Immature natural killer cell (primary cell): ENCODE measurements at regions not wholly inside any gene's neighbourhood (a gene's known extent, or its start where the extent isn't known, plus 50 kb on each side); places are given as distances from the start of the nearest gene placed in this dataset.

Experiments
- DNase-seq, 3 donors: peaks; one replicate each; pipeline ENCODE4 v3.0.0; 2022; ENCODE audit warnings: mixed read lengths in 1 of 3
- H3K27ac Mint-ChIP-seq, 6 donors: one replicate each; pipeline ENCODE4 v1.8.0; 2020; ENCODE audit warnings: mixed read lengths in 6 of 6, mild to moderate bottlenecking in 5 of 6, inconsistent platforms in 4 of 6, moderate library complexity in 3 of 6
- H3K27me3 Mint-ChIP-seq, 3 donors: one replicate each; pipeline ENCODE4 v1.8.0; 2020 to 2021; ENCODE audit warnings: low read depth in 3 of 3, mild to moderate bottlenecking in 3 of 3, mixed read lengths in 3 of 3, moderate library complexity in 3 of 3, inconsistent platforms in 1 of 3
- H3K36me3 Mint-ChIP-seq, 3 donors: one replicate each; pipeline ENCODE4 v1.8.0; 2020; ENCODE audit warnings: mixed read lengths in 3 of 3, inconsistent platforms in 2 of 3, mild to moderate bottlenecking in 2 of 3
- H3K4me1 Mint-ChIP-seq, 2 donors: one replicate each; pipeline ENCODE4 v1.8.0; 2020; ENCODE audit warnings: inconsistent platforms in 2 of 2, mild to moderate bottlenecking in 2 of 2, mixed read lengths in 2 of 2, moderate library complexity in 1 of 2
- H3K4me3 Mint-ChIP-seq, 5 donors: one replicate each; pipeline ENCODE4 v1.8.0; 2020; ENCODE audit warnings: mild to moderate bottlenecking in 5 of 5, mixed read lengths in 5 of 5, inconsistent platforms in 3 of 5, moderate library complexity in 3 of 5
- H3K9me3 Mint-ChIP-seq, 6 donors: one replicate each; pipeline ENCODE4 v1.8.0; 2020; ENCODE audit warnings: mild to moderate bottlenecking in 6 of 6, mixed read lengths in 6 of 6, inconsistent platforms in 4 of 6, moderate library complexity in 3 of 6

DNA sequence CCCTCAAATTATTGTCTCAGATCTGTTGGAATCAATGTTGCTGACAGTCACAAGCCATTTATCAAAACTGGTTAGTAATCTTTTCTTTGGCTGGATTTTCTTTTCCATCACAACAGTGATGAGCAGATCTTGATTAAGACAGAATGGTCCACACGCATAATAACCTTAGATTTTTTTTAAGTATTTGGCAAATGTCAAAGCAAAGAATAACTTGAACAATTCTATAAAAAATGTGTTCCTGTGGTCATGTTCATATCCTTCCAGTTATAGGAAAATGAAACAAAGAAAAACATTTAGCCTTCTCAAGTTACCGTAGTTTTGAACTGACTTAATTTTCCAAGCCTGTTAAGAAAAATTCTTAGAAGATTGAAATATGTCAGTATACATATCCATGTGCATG is 659.9 kb upstream of the ID2 start:
- Mint-ChIP-seq H3K27me3 (peaks cover 1 to 12% (median 2%) of the 10 kb centered on the region in 3 donors), H3K36me3 (peaks cover 6 to 44% (median 26%) of the 10 kb centered on the region in 3 donors), H3K27ac (no peak overlapping the region), H3K4me3 (no peak overlapping the region), H3K4me1 (peaks cover 16 to 39% of the 10 kb centered on the region in 2 donors), H3K9me3 (no peaks in the 10 kb centered on the region)
- DNase-seq, result no peak

DNA sequence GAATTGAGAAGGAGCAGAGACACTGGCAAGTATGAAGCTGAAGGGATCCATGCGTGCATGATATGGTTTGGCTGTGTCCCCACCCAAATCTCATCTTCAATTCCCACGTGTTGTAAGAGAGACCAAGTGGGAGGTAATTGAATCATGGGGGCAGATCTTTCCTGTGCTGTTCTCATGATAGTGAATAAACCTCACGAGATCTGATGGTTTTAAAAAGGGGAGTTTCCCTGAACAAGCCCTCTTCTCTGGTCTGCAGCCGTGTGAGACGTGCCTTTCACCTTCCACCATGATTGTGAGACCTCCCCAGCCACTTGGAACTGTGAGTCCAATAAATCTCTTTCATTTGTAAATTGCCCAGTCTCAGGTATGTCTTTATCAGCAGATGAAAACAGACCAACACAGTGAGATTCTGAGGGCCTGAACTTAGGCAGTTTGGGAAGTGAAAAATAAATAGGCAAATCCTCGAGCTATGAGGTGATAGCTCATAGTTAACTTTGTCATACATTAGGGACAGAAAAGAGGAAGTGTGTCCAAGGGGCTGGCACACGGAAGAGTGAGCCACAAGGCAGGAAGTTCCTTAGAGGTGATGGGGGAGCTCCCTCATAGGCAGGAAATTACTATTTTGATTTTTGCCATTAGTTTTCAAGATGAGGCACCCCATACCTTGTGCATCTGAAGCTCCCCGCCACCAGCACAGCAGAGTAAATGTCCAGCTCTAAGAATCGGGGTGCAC is 658.8 kb upstream of the ID2 start:
- Mint-ChIP-seq H3K4me3 (no peak overlapping the region), H3K27me3 (peaks cover 1 to 13% (median 2%) of the 10 kb centered on the region in 3 donors), H3K9me3 (no peaks in the 10 kb centered on the region), H3K27ac (peak overlapping the region in 4 of 6 donors; percentile 4 to 65 (median 28)), H3K36me3 (peaks cover 3 to 34% (median 17%) of the 10 kb centered on the region in 3 donors), H3K4me1 (peaks cover 16 to 39% of the 10 kb centered on the region in 2 donors)
- DNase-seq, result no peak

DNA sequence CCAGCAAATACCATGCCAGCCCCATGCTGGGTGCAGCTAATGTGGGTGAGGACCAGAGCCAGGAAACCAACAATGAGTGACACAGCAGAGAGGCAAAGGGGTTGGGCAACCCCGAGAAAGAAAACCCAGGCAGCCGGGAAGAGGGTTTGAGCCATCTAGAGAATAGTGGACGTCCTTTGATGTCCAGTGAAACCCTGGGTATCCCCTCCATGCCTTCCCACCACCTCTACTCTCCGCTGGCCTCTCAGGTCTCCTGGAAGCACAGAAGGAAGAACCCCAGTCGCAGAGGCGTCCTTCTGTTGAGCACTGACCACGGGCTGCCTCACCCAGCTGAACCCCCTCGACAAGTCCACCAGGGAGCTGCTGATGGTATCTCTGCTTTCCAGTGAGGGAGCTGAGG is 657.4 kb upstream of the ID2 start:
- Mint-ChIP-seq H3K27me3 (peaks cover 0 to 10% (median 0%) of the 10 kb centered on the region in 3 donors), H3K27ac (no peak overlapping the region), H3K36me3 (peaks cover 2 to 22% (median 12%) of the 10 kb centered on the region in 3 donors)

DNA sequence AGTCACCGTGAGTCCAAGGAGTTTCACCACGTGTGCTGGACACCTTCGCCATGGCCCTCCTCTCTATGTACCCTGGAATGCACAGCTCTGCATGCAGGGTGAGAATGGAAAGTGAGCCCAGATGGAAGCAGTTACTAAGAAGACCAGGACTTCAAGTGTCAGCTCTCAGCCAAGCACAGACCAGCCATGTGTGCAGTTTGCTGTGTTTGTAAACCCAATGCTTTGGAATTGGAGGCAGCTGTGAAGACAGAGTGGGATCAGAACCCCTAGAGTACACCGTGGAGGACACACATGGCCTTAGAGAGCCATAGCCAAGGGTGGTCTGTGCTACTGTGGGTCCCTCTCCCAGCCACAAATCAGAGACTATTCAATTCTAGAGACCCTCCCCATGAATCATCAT is 655.5 kb upstream of the ID2 start:
- peaks cover 5 to 20% (median 16%) of the 10 kb centered on the region in 3 donors for H3K36me3 Mint-ChIP-seq
- peaks cover 0 to 10% (median 0%) of the 10 kb centered on the region in 3 donors for H3K27me3 Mint-ChIP-seq
- H3K27ac Mint-ChIP-seq, result peak overlapping the region in 1 of 6 donors; percentile 43
- peaks cover 16 to 47% of the 10 kb centered on the region in 2 donors for H3K4me1 Mint-ChIP-seq
- DNase-seq, result no peak
- no peak overlapping the region for H3K4me3 Mint-ChIP-seq
- no peaks in the 10 kb centered on the region for H3K9me3 Mint-ChIP-seq

More for the DNA sequence above, 657.4 kb upstream of the ID2 start:
- no peaks in the 10 kb centered on the region for H3K9me3 Mint-ChIP-seq
- peaks cover 16 to 39% of the 10 kb centered on the region in 2 donors for H3K4me1 Mint-ChIP-seq
- DNase-seq, result no peak
- no peak overlapping the region for H3K4me3 Mint-ChIP-seq

DNA sequence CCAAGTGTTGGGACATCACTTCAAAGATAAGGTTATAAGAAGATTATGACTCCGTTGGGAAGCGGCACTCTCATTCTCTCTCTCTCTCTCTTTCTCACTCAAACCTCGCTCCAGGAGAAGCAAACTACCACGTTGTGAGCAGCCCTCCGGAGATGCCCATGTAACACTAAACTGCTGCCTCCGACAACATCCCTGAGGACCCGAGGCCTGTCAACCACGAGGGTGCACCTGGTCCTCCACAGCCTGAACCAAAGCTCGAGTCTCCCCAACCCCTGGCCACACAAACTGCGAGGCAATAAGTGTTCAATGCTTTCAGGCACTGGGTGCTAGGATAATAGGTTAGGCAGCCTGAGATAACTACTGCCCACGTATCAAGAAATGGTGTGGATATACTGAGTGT is 654.5 kb upstream of the ID2 start:
- H3K27ac Mint-ChIP-seq, result no peak overlapping the region

DNA sequence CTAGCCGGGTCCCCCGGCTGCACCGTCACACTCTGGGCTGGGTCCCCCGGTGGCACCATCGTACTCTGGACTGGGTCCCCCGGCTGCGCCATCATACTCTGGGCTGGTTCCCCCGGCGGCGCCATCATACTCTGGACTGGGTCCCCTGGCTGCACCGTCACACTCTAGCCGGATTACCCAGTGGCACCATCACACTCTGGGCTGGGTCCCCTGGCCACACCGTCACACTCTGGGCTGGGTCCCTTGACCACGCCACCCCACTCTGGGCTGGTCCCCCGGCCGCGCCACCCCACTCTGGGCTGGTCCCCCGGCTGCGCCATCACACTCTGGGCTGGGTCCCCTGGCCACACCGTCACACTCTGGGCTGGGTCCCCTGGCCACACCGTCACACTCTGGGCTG is 653.8 kb upstream of the ID2 start:
- Mint-ChIP-seq H3K27me3 (peaks cover 0 to 10% (median 0%) of the 10 kb centered on the region in 3 donors), H3K36me3 (peaks cover 5 to 20% (median 14%) of the 10 kb centered on the region in 3 donors), H3K4me1 (peaks cover 16 to 41% of the 10 kb centered on the region in 2 donors), H3K4me3 (no peak overlapping the region), H3K27ac (no peak overlapping the region), H3K9me3 (no peaks in the 10 kb centered on the region)
- no peak for DNase-seq

More for the DNA sequence above, 654.5 kb upstream of the ID2 start:
- H3K4me1 Mint-ChIP-seq, result peaks cover 17 to 47% of the 10 kb centered on the region in 2 donors
- no peak overlapping the region for H3K4me3 Mint-ChIP-seq
- H3K27me3 Mint-ChIP-seq, result peaks cover 0 to 10% (median 0%) of the 10 kb centered on the region in 3 donors
- no peaks in the 10 kb centered on the region for H3K9me3 Mint-ChIP-seq
- H3K36me3 Mint-ChIP-seq, result peaks cover 5 to 21% (median 16%) of the 10 kb centered on the region in 3 donors
- no peak for DNase-seq

DNA sequence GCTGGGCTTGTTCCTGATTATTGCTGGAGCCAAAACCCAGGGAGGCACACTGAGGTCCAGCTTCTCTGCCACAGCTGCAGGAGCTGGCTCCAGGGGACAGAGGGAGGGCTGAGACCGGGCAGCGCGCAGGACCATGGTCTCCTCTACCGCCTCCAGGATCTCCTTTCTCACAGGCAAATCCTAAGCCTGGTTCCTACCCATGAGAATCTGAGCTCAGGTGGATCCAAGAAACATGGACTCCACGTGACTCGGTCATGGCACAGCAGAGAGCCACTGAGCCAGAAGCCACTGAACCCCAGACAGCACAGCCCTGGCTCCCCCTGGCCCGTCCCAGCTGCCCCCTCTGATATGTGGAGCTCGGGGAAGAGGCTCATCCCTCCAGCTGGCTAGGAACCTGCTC is 653.4 kb upstream of the ID2 start:
- peaks cover 5 to 20% (median 11%) of the 10 kb centered on the region in 3 donors for H3K36me3 Mint-ChIP-seq
- no peak overlapping the region for H3K27ac Mint-ChIP-seq
- no peak overlapping the region for H3K4me3 Mint-ChIP-seq
- peaks cover 12 to 37% of the 10 kb centered on the region in 2 donors for H3K4me1 Mint-ChIP-seq
- peaks cover 0 to 10% (median 0%) of the 10 kb centered on the region in 3 donors for H3K27me3 Mint-ChIP-seq
- DNase-seq, result no peak
- no peaks in the 10 kb centered on the region for H3K9me3 Mint-ChIP-seq

DNA sequence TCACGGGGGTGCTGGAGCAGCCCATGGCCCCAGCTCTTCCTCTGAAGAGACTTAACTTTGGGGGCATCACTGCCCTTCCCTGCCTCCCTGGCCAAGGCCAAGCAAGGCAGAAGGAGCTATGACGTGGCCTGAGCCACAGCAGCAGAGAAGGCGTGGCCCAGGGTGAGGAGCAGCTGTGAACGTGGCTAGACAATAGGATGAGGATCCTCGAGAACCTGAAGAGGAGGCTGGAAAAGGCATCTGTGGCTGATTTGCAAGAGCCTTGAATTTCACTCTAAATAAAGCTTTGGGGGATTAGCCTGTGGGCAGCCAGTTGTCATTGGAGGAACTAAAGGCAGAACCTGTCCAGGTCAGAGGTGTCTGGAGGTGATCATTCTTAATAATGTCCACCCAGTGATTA is 652.9 kb upstream of the ID2 start:
- DNase-seq, result no peak
- Mint-ChIP-seq H3K4me3 (no peak overlapping the region), H3K9me3 (no peaks in the 10 kb centered on the region), H3K36me3 (peaks cover 8 to 20% (median 9%) of the 10 kb centered on the region in 3 donors), H3K27me3 (peaks cover 0 to 8% (median 0%) of the 10 kb centered on the region in 3 donors), H3K27ac (no peak overlapping the region), H3K4me1 (peaks cover 11 to 31% of the 10 kb centered on the region in 2 donors)

DNA sequence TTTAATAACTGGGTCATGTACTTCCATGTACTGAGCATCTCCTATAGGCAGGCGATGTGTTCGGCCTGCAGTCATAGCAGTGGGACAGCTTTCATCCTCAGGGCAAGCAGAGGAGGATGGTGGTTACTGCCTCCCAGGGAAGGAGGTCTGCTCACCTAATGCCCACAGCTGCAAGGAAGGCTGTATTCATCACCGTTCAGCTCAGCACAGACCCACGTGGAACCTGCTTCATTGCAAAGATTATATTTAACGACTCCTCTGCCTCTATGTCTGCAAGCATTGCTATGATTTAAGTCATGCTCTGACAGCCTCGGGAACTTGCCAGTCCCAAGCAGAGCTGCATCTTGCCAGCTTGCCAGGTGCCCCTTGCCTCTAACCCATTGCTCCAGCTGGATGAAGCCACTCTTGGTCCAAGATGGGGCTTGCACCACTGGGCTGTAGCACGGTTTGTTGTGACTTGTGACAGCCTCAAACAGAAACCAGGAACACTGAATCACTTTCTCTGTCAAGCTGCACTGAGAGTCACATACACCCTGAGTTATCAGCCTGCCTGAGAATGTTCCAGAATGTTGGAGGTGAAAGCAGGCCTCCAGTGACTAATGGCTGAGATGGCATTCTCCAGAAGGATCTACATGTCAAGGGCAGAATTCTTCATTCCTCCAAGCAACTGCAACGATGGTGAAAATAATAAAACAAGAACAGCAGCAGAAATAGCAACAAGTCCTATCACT is 651.1 kb upstream of the ID2 start:
- Mint-ChIP-seq H3K9me3 (no peaks in the 10 kb centered on the region), H3K4me3 (no peak overlapping the region), H3K27ac (peak overlapping the region in 2 of 6 donors; percentile 0 to 27), H3K4me1 (peaks cover 7 to 19% of the 10 kb centered on the region in 2 donors), H3K36me3 (peaks cover 8 to 18% (median 13%) of the 10 kb centered on the region in 3 donors), H3K27me3 (peaks cover 0 to 4% (median 1%) of the 10 kb centered on the region in 3 donors)
- no peak for DNase-seq

DNA sequence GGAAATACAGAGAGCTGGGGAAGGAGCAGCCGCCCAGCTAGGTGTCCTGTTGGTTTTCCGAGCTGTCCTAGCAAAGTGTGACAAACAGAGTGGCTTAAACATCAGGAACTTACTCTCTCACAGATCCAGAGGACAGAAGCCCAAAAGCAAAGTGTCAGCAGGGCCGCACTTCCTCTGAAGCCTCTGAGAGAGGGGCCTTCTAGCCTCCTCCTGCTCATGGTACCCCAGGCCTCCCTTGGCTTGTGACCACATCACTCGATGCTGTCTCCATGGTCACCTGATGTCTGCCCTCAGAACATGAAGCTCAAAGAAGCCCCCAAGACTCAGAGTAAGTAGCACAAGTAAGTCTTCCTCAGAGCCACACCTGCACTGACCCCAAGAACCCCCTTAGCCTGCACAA is 650.5 kb upstream of the ID2 start:
- Mint-ChIP-seq H3K4me3 (no peak overlapping the region), H3K27ac (peak overlapping the region in 3 of 6 donors; percentile 2 to 27 (median 9))

DNA sequence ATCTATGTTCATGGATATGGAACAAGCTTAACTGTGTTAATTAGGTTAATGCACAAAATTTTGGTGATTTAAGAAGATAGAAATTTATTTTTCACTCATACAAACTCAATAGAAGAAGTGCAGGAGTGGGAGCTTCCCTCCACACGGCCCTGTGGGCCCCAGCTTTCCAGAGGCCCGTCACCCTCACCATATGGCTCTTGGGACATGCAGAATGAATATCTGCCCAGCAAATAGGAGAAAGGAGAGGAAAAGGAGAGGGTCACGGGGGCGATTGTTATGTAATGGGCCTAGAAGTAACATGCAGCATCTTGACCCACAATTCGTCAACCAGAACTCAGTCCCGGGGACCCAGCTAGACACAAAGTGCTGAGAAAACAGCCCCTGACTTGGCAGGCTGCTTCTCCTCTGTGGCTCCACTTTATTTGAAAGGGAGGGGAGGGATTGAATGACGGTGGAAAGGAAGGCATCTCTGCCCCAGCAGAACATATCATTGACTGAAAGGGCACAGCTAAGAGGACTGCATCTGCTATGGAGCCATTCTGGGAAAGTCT is 648.2 kb upstream of the ID2 start:
- no peak overlapping the region for H3K27ac Mint-ChIP-seq
- H3K4me3 Mint-ChIP-seq, result no peak overlapping the region
- H3K27me3 Mint-ChIP-seq, result peaks cover 0 to 1% (median 0%) of the 10 kb centered on the region in 3 donors
- DNase-seq, result no peak
- peaks cover 17 to 18% (median 17%) of the 10 kb centered on the region in 3 donors for H3K36me3 Mint-ChIP-seq
- peaks cover 10 to 29% of the 10 kb centered on the region in 2 donors for H3K4me1 Mint-ChIP-seq
- H3K9me3 Mint-ChIP-seq, result peaks cover 0 to 5% (median 0%) of the 10 kb centered on the region in 6 donors

More for the DNA sequence above, 650.5 kb upstream of the ID2 start:
- Mint-ChIP-seq H3K36me3 (peaks cover 12 to 14% (median 13%) of the 10 kb centered on the region in 3 donors), H3K4me1 (peaks cover 4 to 14% of the 10 kb centered on the region in 2 donors), H3K27me3 (peaks cover 0 to 4% (median 1%) of the 10 kb centered on the region in 3 donors), H3K9me3 (no peaks in the 10 kb centered on the region)
- no peak for DNase-seq

DNA sequence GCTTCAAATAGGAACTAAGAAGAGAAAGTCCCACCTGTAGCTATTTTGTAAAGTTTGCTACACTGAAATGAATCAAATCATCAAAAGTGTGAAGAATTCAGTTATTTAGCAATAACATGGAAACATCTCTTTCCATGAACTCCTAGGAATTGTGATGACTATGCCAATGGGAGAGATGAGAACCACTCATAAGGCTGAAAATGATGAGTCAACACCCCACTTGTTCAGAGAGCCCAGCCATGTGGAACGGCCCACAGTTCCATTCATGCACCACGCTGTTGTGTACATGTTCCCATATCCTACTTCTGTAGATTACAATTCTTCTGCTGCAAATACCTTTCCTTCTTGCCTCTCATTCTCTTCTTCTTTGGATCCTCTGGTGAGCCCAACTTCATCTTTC is 645.5 kb upstream of the ID2 start:
- Mint-ChIP-seq H3K27me3 (peaks cover 0 to 1% (median 0%) of the 10 kb centered on the region in 3 donors), H3K4me3 (no peak overlapping the region), H3K36me3 (peaks cover 13 to 14% (median 13%) of the 10 kb centered on the region in 3 donors), H3K9me3 (peaks cover 0 to 5% (median 0%) of the 10 kb centered on the region in 6 donors), H3K27ac (no peak overlapping the region), H3K4me1 (peaks cover 13 to 38% of the 10 kb centered on the region in 2 donors)
- DNase-seq, result no peak

DNA sequence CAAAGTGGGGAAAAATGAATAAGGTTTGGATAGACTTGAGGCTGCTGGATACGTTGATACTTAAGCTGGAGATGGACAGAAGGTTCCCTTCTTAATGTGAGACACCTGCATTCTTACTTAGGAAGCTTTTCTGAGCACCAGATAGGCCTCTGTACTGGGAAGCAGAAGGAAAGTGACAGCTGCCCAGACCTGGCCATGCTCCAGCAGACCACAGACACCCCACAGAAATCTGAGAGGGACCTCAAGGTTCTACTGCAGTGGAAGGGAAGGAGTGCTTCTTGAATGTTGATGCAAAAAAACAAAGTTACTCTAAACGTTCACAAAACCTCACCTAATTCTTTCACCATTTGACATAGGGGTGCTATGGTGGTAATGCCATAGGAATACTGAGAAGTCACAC is 642.1 kb upstream of the ID2 start:
- DNase-seq, result no peak
- Mint-ChIP-seq H3K36me3 (peaks cover 10 to 30% (median 24%) of the 10 kb centered on the region in 3 donors), H3K4me3 (no peak overlapping the region), H3K27ac (peak overlapping the region in 2 of 6 donors; percentile 3 to 10), H3K9me3 (peaks cover 0 to 6% (median 2%) of the 10 kb centered on the region in 6 donors), H3K4me1 (peaks cover 9 to 33% of the 10 kb centered on the region in 2 donors), H3K27me3 (peaks cover 0 to under 1% (median 0%) of the 10 kb centered on the region in 3 donors)
